ENCODE measurements at regions not wholly inside any gene's neighbourhood (a gene's known extent, or its start where the extent isn't known, plus 50 kb on each side); places are given as distances from the start of the nearest gene placed in this dataset.

DNA sequence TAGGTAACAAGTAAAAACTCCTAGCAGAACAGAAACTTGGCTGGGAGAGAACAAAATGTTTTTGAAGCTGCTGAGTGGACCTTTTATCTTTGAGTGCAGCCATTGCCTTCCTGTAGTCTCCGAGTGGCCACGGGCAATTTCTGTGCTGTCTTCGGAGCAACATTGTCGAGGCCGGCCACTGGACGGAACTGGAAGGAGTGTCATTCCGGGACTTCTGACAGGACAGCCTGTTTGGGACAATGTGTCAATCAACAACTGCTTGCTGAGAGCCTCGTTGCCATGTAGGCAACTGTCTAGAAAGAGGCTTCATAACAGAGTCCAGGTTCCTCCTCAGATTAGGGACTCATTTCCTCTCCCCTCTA lies 96.2 kb upstream of the CDYL2 start:
- Histone ChIP-seq H3K4me3 (ENCODE audit: control insufficient read depth in 2 of 3, extremely low read depth in 1 of 3, insufficient read depth in 2 of 3, low read depth in 1 of 3, low read length in 3 of 3) (no peak overlapping the region), H3K4me1 (ENCODE audit: control insufficient read depth, extremely low read depth, insufficient read depth, low read length) (no peaks in the 10 kb centered on the region), H3K27me3 (ENCODE audit: control insufficient read depth, extremely low read depth, insufficient read depth, low read length) (no peaks in the 10 kb centered on the region), H3K27ac (ENCODE audit: control insufficient read depth, insufficient read depth, low read length) (no peak overlapping the region), H4K20me1 (ENCODE audit: control insufficient read depth, extremely low read depth, insufficient read depth, low read length) (no peaks in the 10 kb centered on the region), H3K36me3 (ENCODE audit: control insufficient read depth in 2 of 2, extremely low read depth in 1 of 2, insufficient read depth in 2 of 2, low read length in 2 of 2) (no peaks in the 10 kb centered on the region), H3K9me3 (ENCODE audit: control insufficient read depth, low read depth, low read length) (no peaks in the 10 kb centered on the region), H3K9ac (ENCODE audit: control insufficient read depth, extremely low read depth, insufficient read depth, low read length) (no peak overlapping the region), H3K4me2 (ENCODE audit: control insufficient read depth, extremely low read depth, insufficient read depth, low read depth, low read length) (no peak overlapping the region), H3K9me1 (ENCODE audit: control insufficient read depth, extremely low read depth, insufficient read depth, low read length) (no peaks in the 10 kb centered on the region), H2AFZ (ENCODE audit: control insufficient read depth, low read length) (no peak overlapping the region), H3K79me2 (ENCODE audit: control insufficient read depth, insufficient read depth, low read length) (no peaks in the 10 kb centered on the region)
- FAIRE-seq (no peak), DNase-seq (ENCODE audit: low read depth, low spot score) (no peak)
- dilution Hi-C loops (cut with MboI; ENCODE audit: extremely low pct_ligation_motif_present, low sequenced_read_pairs), result no loop called here
- TF ChIP-seq, protein P1, sequence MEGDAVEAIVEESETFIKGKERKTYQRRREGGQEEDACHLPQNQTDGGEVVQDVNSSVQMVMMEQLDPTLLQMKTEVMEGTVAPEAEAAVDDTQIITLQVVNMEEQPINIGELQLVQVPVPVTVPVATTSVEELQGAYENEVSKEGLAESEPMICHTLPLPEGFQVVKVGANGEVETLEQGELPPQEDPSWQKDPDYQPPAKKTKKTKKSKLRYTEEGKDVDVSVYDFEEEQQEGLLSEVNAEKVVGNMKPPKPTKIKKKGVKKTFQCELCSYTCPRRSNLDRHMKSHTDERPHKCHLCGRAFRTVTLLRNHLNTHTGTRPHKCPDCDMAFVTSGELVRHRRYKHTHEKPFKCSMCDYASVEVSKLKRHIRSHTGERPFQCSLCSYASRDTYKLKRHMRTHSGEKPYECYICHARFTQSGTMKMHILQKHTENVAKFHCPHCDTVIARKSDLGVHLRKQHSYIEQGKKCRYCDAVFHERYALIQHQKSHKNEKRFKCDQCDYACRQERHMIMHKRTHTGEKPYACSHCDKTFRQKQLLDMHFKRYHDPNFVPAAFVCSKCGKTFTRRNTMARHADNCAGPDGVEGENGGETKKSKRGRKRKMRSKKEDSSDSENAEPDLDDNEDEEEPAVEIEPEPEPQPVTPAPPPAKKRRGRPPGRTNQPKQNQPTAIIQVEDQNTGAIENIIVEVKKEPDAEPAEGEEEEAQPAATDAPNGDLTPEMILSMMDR (optimal IDR thresholded peaks at IDR 0.05 in 1 of 3, IDR thresholded peaks at IDR 0.05 in 1 of 3, conservative IDR thresholded peaks at IDR 0.05 in 1 of 3; ENCODE audit: extremely low read depth in 1 of 3, insufficient read depth in 2 of 3, low read length in 3 of 3), result no peak
- TF ChIP-seq EZH2 (IDR thresholded peaks at IDR 0.05; ENCODE audit: low read length), result no peak

DNA sequence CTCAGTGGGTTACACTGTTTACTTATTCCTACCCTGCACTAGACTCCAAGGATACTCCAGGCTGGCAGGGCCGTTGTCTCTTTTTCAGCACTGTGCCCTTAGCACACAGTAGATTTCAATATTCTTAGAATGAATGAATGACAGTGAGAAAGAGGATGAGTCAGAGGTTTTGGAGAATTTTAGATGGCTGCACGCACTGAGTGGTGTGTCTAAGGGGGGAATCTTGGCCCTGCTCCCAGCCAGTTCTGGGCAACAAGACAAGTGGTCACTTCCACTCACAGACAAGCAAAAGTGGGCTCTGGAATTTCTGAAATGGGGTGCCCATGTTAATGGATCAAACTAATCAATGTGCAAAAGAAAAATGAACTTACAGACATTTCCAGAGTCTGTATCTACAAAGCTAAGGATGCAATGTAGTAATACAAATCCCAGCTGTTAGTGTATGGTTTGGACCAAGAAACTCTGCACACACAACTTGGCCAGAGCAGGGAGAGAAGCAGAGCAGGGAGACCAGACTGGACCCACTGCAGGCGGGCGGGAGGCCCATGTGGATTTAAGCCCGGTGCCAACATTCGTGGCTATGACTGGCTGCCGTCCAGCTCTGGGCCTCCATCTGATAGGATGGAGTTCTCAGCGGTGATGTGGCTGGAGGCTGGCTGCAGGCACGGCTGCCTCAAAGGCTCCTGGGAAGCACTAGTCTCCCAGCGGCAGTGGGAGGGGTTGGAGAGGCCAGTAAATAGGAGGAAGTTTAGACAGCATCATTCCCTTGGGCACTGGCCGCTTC lies 95.6 kb upstream of the CDYL2 start:
- H3K27me3 ChIP-seq (ENCODE audit: control insufficient read depth, extremely low read depth, insufficient read depth, low read length), result no peaks in the 10 kb centered on the region
- no peak overlapping the region for H3K4me3 ChIP-seq (ENCODE audit: control insufficient read depth in 2 of 3, extremely low read depth in 1 of 3, insufficient read depth in 2 of 3, low read depth in 1 of 3, low read length in 3 of 3)
- no peak for FAIRE-seq
- no peaks in the 10 kb centered on the region for H3K36me3 ChIP-seq (ENCODE audit: control insufficient read depth in 2 of 2, extremely low read depth in 1 of 2, insufficient read depth in 2 of 2, low read length in 2 of 2)
- dilution Hi-C loops (cut with MboI; ENCODE audit: extremely low pct_ligation_motif_present, low sequenced_read_pairs), result no loop called here
- H3K4me2 ChIP-seq (ENCODE audit: control insufficient read depth, extremely low read depth, insufficient read depth, low read depth, low read length), result no peak overlapping the region
- no peaks in the 10 kb centered on the region for H3K79me2 ChIP-seq (ENCODE audit: control insufficient read depth, insufficient read depth, low read length)
- no peaks in the 10 kb centered on the region for H3K9me3 ChIP-seq (ENCODE audit: control insufficient read depth, low read depth, low read length)
- no peaks in the 10 kb centered on the region for H4K20me1 ChIP-seq (ENCODE audit: control insufficient read depth, extremely low read depth, insufficient read depth, low read length)
- no peak overlapping the region for H3K9ac ChIP-seq (ENCODE audit: control insufficient read depth, extremely low read depth, insufficient read depth, low read length)
- no peaks in the 10 kb centered on the region for H3K9me1 ChIP-seq (ENCODE audit: control insufficient read depth, extremely low read depth, insufficient read depth, low read length)
- H3K4me1 ChIP-seq (ENCODE audit: control insufficient read depth, extremely low read depth, insufficient read depth, low read length), result no peaks in the 10 kb centered on the region
- no peak overlapping the region for H2AFZ ChIP-seq (ENCODE audit: control insufficient read depth, low read length)
- no peak overlapping the region for H3K27ac ChIP-seq (ENCODE audit: control insufficient read depth, insufficient read depth, low read length)
- no peak for TF ChIP-seq EZH2 (IDR thresholded peaks at IDR 0.05; ENCODE audit: low read length)
- TF ChIP-seq, protein P1 (optimal IDR thresholded peaks at IDR 0.05 in 1 of 3, IDR thresholded peaks at IDR 0.05 in 1 of 3, conservative IDR thresholded peaks at IDR 0.05 in 1 of 3; ENCODE audit: extremely low read depth in 1 of 3, insufficient read depth in 2 of 3, low read length in 3 of 3), result no peak
- no peak for DNase-seq (ENCODE audit: low read depth, low spot score)
